HepG2 (cell line): ENCODE measurements at regions not wholly inside any gene's neighbourhood (a gene's known extent, or its start where the extent isn't known, plus 50 kb on each side); places are given as distances from the start of the nearest gene placed in this dataset.

Source experiments
- BCL3 ChIP-seq: sonication (generic); formaldehyde crosslinking; IDR thresholded peaks from 2 replicates; pipeline ENCODE4 v1.5.1; 2020; ENCODE audit warnings: mild to moderate bottlenecking, missing genetic modification reagents, moderate library complexity
- SIN3A ChIP-seq: IDR thresholded peaks from 2 replicates; pipeline ENCODE4 v1.6.1; 2011; ENCODE audit warnings: low read depth, mild to moderate bottlenecking, control low read depth, low read length, borderline replicate concordance
- TF ChIP-seq, protein P1 (sequence below): sonication (generic); formaldehyde crosslinking; IDR thresholded peaks from 2 replicates; pipeline ENCODE4 v1.4.0; 2020; ENCODE audit warnings: missing genetic modification reagents
- TF ChIP-seq, protein P2 (sequence below): sonication (generic); formaldehyde crosslinking; IDR thresholded peaks from 2 replicates; pipeline ENCODE4 v1.8.1; 2022; ENCODE audit warnings: mild to moderate bottlenecking, missing genetic modification reagents

- TF ChIP-seq, protein P1, sequence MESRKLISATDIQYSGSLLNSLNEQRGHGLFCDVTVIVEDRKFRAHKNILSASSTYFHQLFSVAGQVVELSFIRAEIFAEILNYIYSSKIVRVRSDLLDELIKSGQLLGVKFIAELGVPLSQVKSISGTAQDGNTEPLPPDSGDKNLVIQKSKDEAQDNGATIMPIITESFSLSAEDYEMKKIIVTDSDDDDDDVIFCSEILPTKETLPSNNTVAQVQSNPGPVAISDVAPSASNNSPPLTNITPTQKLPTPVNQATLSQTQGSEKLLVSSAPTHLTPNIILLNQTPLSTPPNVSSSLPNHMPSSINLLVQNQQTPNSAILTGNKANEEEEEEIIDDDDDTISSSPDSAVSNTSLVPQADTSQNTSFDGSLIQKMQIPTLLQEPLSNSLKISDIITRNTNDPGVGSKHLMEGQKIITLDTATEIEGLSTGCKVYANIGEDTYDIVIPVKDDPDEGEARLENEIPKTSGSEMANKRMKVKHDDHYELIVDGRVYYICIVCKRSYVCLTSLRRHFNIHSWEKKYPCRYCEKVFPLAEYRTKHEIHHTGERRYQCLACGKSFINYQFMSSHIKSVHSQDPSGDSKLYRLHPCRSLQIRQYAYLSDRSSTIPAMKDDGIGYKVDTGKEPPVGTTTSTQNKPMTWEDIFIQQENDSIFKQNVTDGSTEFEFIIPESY (CRISPR knock-in tag): no peak
- TF ChIP-seq, protein P2, sequence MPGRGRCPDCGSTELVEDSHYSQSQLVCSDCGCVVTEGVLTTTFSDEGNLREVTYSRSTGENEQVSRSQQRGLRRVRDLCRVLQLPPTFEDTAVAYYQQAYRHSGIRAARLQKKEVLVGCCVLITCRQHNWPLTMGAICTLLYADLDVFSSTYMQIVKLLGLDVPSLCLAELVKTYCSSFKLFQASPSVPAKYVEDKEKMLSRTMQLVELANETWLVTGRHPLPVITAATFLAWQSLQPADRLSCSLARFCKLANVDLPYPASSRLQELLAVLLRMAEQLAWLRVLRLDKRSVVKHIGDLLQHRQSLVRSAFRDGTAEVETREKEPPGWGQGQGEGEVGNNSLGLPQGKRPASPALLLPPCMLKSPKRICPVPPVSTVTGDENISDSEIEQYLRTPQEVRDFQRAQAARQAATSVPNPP (CRISPR knock-in tag): no peak
- TF ChIP-seq SIN3A (no peak), BCL3 (CRISPR knock-in tag) (no peak)
Measured at GRCh38 chr11:26028393-26028911, 303.5 kb upstream of the ANO3 start.
